Peyer's patch (tissue), 4 donors: ENCODE measurements at regions not wholly inside any gene's neighbourhood (a gene's known extent, or its start where the extent isn't known, plus 50 kb on each side); places are given as distances from the start of the nearest gene placed in this dataset.

Source experiments
- DNase-seq, 3 donors: peaks; one replicate each; pipeline ENCODE4 v3.0.0-alpha.2; 2017 to 2019
- H3K27ac ChIP-seq, 4 donors: fragments of 200-600 bp; sonication (generic); one replicate each; pipeline ENCODE4 v1.5.1; 2016 to 2019
- H3K27me3 ChIP-seq, 2 donors: fragments of 200-600 bp; sonication (generic); one replicate each; pipeline ENCODE4 v1.5.1; 2019
- H3K36me3 ChIP-seq, 3 donors: fragments of 200-600 bp; sonication (generic); one replicate each; pipeline ENCODE4 v1.5.1; 2016 to 2019
- H3K4me1 ChIP-seq, 4 donors: fragments of 200-600 bp; sonication (generic); one replicate each; pipeline ENCODE4 v1.5.1; 2016 to 2019
- H3K4me3 ChIP-seq, 4 donors: fragments of 200-600 bp; sonication (generic); 1 replicate in 3 of 4; 2 replicates in 1 of 4; pipeline ENCODE4 v1.5.1; 2016 to 2019; ENCODE audit warnings: mild to moderate bottlenecking in 1 of 4
- H3K9me3 ChIP-seq, 4 donors: fragments of 200-600 bp; sonication (generic); one replicate each; pipeline ENCODE4 v1.5.1; 2016 to 2019; ENCODE audit warnings: mild to moderate bottlenecking in 1 of 4
- CTCF ChIP-seq, 6 experiments: fragments of 450-650 bp in 4 of 6; fragments of 200-600 bp in 2 of 6; sonication (generic) in 1 of 6; IDR thresholded peaks; one replicate each; pipeline ENCODE4 v1.5.1; 2017 to 2019; ENCODE audit warnings: antibody characterized with exemption in 6 of 6, mild to moderate bottlenecking in 3 of 6, moderate library complexity in 1 of 6
- POLR2A ChIP-seq, 2 donors: fragments of 450-650 bp; IDR thresholded peaks; one replicate each; pipeline ENCODE4 v1.5.1; 2017; ENCODE audit warnings: antibody characterized with exemption in 2 of 2, mild to moderate bottlenecking in 2 of 2, moderate library complexity in 2 of 2

- no peaks in the 10 kb centered on the region for H3K27me3 ChIP-seq
- no peak for DNase-seq
- no peaks in the 10 kb centered on the region for H3K9me3 ChIP-seq
- no peak for TF ChIP-seq CTCF (IDR thresholded peaks at IDR 0.05)
- TF ChIP-seq POLR2A (IDR thresholded peaks at IDR 0.05), result no peak
- H3K4me3 ChIP-seq, result no peak overlapping the region
- H3K4me1 ChIP-seq, result no peaks in the 10 kb centered on the region
- H3K36me3 ChIP-seq, result no peaks in the 10 kb centered on the region
- H3K27ac ChIP-seq, result no peak overlapping the region
These were observed 58.2 kb upstream of the CLMP start for GRCh38 chr11:123253223-123253622.

GRCh38 chr11:123251657-123252344, 56.8 kb upstream of the CLMP start:
- Histone ChIP-seq H3K36me3 (no peaks in the 10 kb centered on the region), H3K9me3 (no peaks in the 10 kb centered on the region), H3K27me3 (no peaks in the 10 kb centered on the region), H3K4me3 (no peak overlapping the region), H3K4me1 (peaks cover 0 to 3% (median 0%) of the 10 kb centered on the region in 4 donors), H3K27ac (peak overlapping the region in 1 of 4 donors; percentile 43)
- peak in 1 of 3 donors; percentile 57 for DNase-seq
- TF ChIP-seq POLR2A (IDR thresholded peaks at IDR 0.05), result no peak
- no peak for TF ChIP-seq CTCF (IDR thresholded peaks at IDR 0.05)

GRCh38 chr11:123250892-123251656, 56.0 kb upstream of the CLMP start:
- peak overlapping the region in 1 of 4 donors; percentile 43 for H3K27ac ChIP-seq

GRCh38 chr11:123249354-123249753, 54.3 kb upstream of the CLMP start:
- Histone ChIP-seq H3K27me3 (no peaks in the 10 kb centered on the region), H3K4me1 (peaks cover 0 to 6% (median 0%) of the 10 kb centered on the region in 4 donors), H3K4me3 (no peak overlapping the region), H3K36me3 (no peaks in the 10 kb centered on the region), H3K9me3 (no peaks in the 10 kb centered on the region), H3K27ac (no peak overlapping the region)
- no peak for DNase-seq
- no peak for TF ChIP-seq CTCF (IDR thresholded peaks at IDR 0.05)
- no peak for TF ChIP-seq POLR2A (IDR thresholded peaks at IDR 0.05)

More at GRCh38 chr11:123250892-123251656, 56.0 kb upstream of the CLMP start:
- H3K4me1 ChIP-seq, result peaks cover 0 to 6% (median 0%) of the 10 kb centered on the region in 4 donors
- H3K27me3 ChIP-seq, result no peaks in the 10 kb centered on the region
- no peak for DNase-seq
- TF ChIP-seq CTCF (IDR thresholded peaks at IDR 0.05) (no peak), POLR2A (IDR thresholded peaks at IDR 0.05) (no peak)
- no peaks in the 10 kb centered on the region for H3K9me3 ChIP-seq
- no peaks in the 10 kb centered on the region for H3K36me3 ChIP-seq
- no peak overlapping the region for H3K4me3 ChIP-seq

- no peaks in the 10 kb centered on the region for H3K9me3 ChIP-seq
- H3K36me3 ChIP-seq, result no peaks in the 10 kb centered on the region
- no peaks in the 10 kb centered on the region for H3K27me3 ChIP-seq
- DNase-seq, result no peak
- no peak overlapping the region for H3K4me3 ChIP-seq
- no peak for TF ChIP-seq CTCF (IDR thresholded peaks at IDR 0.05)
- TF ChIP-seq POLR2A (IDR thresholded peaks at IDR 0.05), result no peak
- H3K27ac ChIP-seq, result no peak overlapping the region
- H3K4me1 ChIP-seq, result peaks cover 0 to 6% (median 0%) of the 10 kb centered on the region in 4 donors
These were observed 52.8 kb upstream of the CLMP start for GRCh38 chr11:123247813-123248379.
